Endometrium (tissue), 2 donors: ENCODE measurements at regions not wholly inside any gene's neighbourhood (a gene's known extent, or its start where the extent isn't known, plus 50 kb on each side); places are given as distances from the start of the nearest gene placed in this dataset.

Source experiments
- FAIRE-seq: peaks from 2 replicates; lab custom pipeline; 2012; peaks lifted over from hg19 to GRCh38; lab: Jason Lieb, UNC
- donor health status: control.
- donor health status: control.

GRCh38 chr2:193701484-193701883, 1506.8 kb upstream of the TMEFF2 start:
- FAIRE-seq: no peak

GRCh38 chr2:193695367-193695766, 1500.6 kb upstream of the TMEFF2 start:
- peak; percentile 48 for FAIRE-seq

GRCh38 chr2:193693758-193694157, 1499.0 kb upstream of the TMEFF2 start:
- no peak for FAIRE-seq

GRCh38 chr2:193690572-193690971, 1495.8 kb upstream of the TMEFF2 start:
- FAIRE-seq: no peak

- FAIRE-seq: no peak
Observed at GRCh38 chr2:193687195-193687594, 1492.5 kb upstream of the TMEFF2 start.

- no peak for FAIRE-seq
Observed at GRCh38 chr2:193679847-193680246, 1485.1 kb upstream of the TMEFF2 start.

- no peak for FAIRE-seq
Observed at GRCh38 chr2:193670478-193670877, 1475.7 kb upstream of the TMEFF2 start.

- no peak for FAIRE-seq
Observed at GRCh38 chr2:193668557-193669323, 1474.0 kb upstream of the TMEFF2 start.

- FAIRE-seq: no peak
Observed at GRCh38 chr2:193627927-193628272, 1433.2 kb upstream of the TMEFF2 start.

GRCh38 chr2:193627187-193627926, 1432.6 kb upstream of the TMEFF2 start:
- FAIRE-seq: no peak

GRCh38 chr2:193608451-193608850, 1413.7 kb upstream of the TMEFF2 start:
- no peak for FAIRE-seq

- FAIRE-seq: no peak
Observed at GRCh38 chr2:193590831-193591230, 1396.1 kb upstream of the TMEFF2 start.

- FAIRE-seq: no peak
Observed at GRCh38 chr2:193584522-193584938, 1389.8 kb upstream of the TMEFF2 start.

- FAIRE-seq: no peak
Observed at GRCh38 chr2:193583638-193584400, 1389.1 kb upstream of the TMEFF2 start.

GRCh38 chr2:193581807-193582206, 1387.1 kb upstream of the TMEFF2 start:
- no peak for FAIRE-seq

GRCh38 chr2:193580176-193580950, 1385.6 kb upstream of the TMEFF2 start:
- no peak for FAIRE-seq

- no peak for FAIRE-seq
Observed at GRCh38 chr2:193566886-193567285, 1372.2 kb upstream of the TMEFF2 start.

GRCh38 chr2:193566276-193566675, 1371.5 kb upstream of the TMEFF2 start:
- no peak for FAIRE-seq

GRCh38 chr2:193562031-193562430, 1367.3 kb upstream of the TMEFF2 start:
- FAIRE-seq: no peak

GRCh38 chr2:193561054-193561453, 1366.3 kb upstream of the TMEFF2 start:
- FAIRE-seq: no peak

- FAIRE-seq: no peak
Observed at GRCh38 chr2:193556766-193557470, 1362.2 kb upstream of the TMEFF2 start.
